A673 (cell line): ENCODE measurements at regions not wholly inside any gene's neighbourhood (a gene's known extent, or its start where the extent isn't known, plus 50 kb on each side); places are given as distances from the start of the nearest gene placed in this dataset.

ENCODE experiments used
- BruUV-seq: library from RNA; stranded (reverse); fragments of 400-500 nt; replicated peaks from 2 replicates; lab custom pipeline; 2021; lab: Mats Ljungman, UMichigan
- CTCF ChIA-PET: fragments of 300-600 bp; sonication (Branson Sonifier 250); formaldehyde crosslinking; loops from one replicate; lab custom pipeline; 2022; ENCODE audit warnings: antibody characterized with exemption; lab: Charles Lee
- POLR2A ChIA-PET: fragments of 300-600 bp; sonication (Branson Sonifier 250); formaldehyde crosslinking; loops from one replicate; lab custom pipeline; 2022; ENCODE audit warnings: antibody characterized with exemption; ENCODE audit not compliant: low non-redundant PET; lab: Charles Lee
- DNase-seq: peaks from one replicate; pipeline ENCODE4 v3.0.0-alpha.2; 2015; ENCODE audit warnings: low spot score
- H3K27ac ChIP-seq: fragments of 200-600 bp; sonication (generic); 2 replicates; pipeline ENCODE4 v1.5.1; 2016; ENCODE audit warnings: mixed run types, low read depth, mild to moderate bottlenecking, mixed read lengths, antibody characterized with exemption, low read length; ENCODE audit not compliant: poor library complexity, severe bottlenecking
- H3K27me3 ChIP-seq: fragments of 200-600 bp; sonication (generic); replicated peaks from 2 replicates; pipeline ENCODE4 v1.6.1; 2017; ENCODE audit warnings: mixed run types, low read depth, mild to moderate bottlenecking, mixed read lengths, antibody characterized with exemption, low read length; ENCODE audit not compliant: insufficient read depth, poor library complexity
- H3K36me3 ChIP-seq: fragments of 200-600 bp; sonication (generic); 2 replicates; pipeline ENCODE4 v1.6.1; 2016; ENCODE audit warnings: mixed run types, mild to moderate bottlenecking, mixed read lengths, antibody characterized with exemption, low read length; ENCODE audit not compliant: insufficient read depth, poor library complexity, severe bottlenecking
- H3K4me1 ChIP-seq: fragments of 200-600 bp; sonication (generic); 2 replicates; pipeline ENCODE4 v1.6.1; 2017; ENCODE audit warnings: mixed run types, mild to moderate bottlenecking, mixed read lengths, antibody characterized with exemption, low read length; ENCODE audit not compliant: insufficient read depth, poor library complexity, severe bottlenecking
- H3K4me3 ChIP-seq: fragments of 200-600 bp; sonication (generic); 2 replicates; pipeline ENCODE4 v1.5.1; 2016; ENCODE audit warnings: low read depth, mixed run types, mild to moderate bottlenecking, mixed read lengths, low read length; ENCODE audit not compliant: poor library complexity, severe bottlenecking
- H3K9me3 ChIP-seq: fragments of 200-600 bp; sonication (generic); 2 replicates; pipeline ENCODE4 v1.6.1; 2016; ENCODE audit warnings: mixed run types, low read depth, mild to moderate bottlenecking, mixed read lengths, antibody characterized with exemption, low read length; ENCODE audit not compliant: poor library complexity, severe bottlenecking
- CTCF ChIP-seq: fragments of 300-800, 200-600 bp; sonication (generic); conservative IDR thresholded peaks from 2 replicates; pipeline ENCODE4 v1.5.1; 2017; ENCODE audit warnings: low read depth, mild to moderate bottlenecking, antibody characterized with exemption, low read length, moderate library complexity, mixed read lengths
- EZH2 ChIP-seq: fragments of 200-600 bp; sonication (generic); IDR thresholded peaks from 2 replicates; pipeline ENCODE4 v1.6.1; 2017; ENCODE audit warnings: borderline replicate concordance, low read depth, mild to moderate bottlenecking, mixed read lengths, antibody characterized with exemption, low read length; ENCODE audit not compliant: poor library complexity, severe bottlenecking
- intact Hi-C: fragments of 100-400 bp; cut with micrococcal nuclease; formaldehyde crosslinking; loops from one replicate; pipeline ENCODE4 v1.10.0; 2022; ENCODE audit not compliant: unreplicated experiment

GRCh38 chr13:109862627-109863026 lies 76.2 kb upstream of the IRS2 start:
- no peaks in the 10 kb centered on the region for H3K4me1 ChIP-seq
- H3K9me3 ChIP-seq = no peaks in the 10 kb centered on the region
- H3K4me3 ChIP-seq = no peak overlapping the region
- no peak overlapping the region for H3K27ac ChIP-seq
- no peak for TF ChIP-seq CTCF
- no peak for TF ChIP-seq EZH2
- POLR2A ChIA-PET = interaction anchor here (1.2 kb wide), 1 partner anchor 81 kb away, joined by 6 read pairs; no protein-coding TSS in a partner anchor
- CTCF ChIA-PET = no interaction called here
- no TSS peak for BruUV-seq
- DNase-seq = peak; percentile 11
- no peaks in the 10 kb centered on the region for H3K36me3 ChIP-seq
- intact Hi-C loops = no loop called here
- peaks cover 20% of the 10 kb centered on the region for H3K27me3 ChIP-seq

- POLR2A ChIA-PET = no interaction called here
- H3K36me3 ChIP-seq = no peaks in the 10 kb centered on the region
- TF ChIP-seq CTCF (no peak), EZH2 (no peak)
- H3K27me3 ChIP-seq = peaks cover 30% of the 10 kb centered on the region
- H3K4me1 ChIP-seq = no peaks in the 10 kb centered on the region
- H3K9me3 ChIP-seq = no peaks in the 10 kb centered on the region
- DNase-seq = no peak
- BruUV-seq = no TSS peak
- CTCF ChIA-PET = no interaction called here
- no peak overlapping the region for H3K27ac ChIP-seq
- no peak overlapping the region for H3K4me3 ChIP-seq
- intact Hi-C loops = no loop called here
Observed at GRCh38 chr13:109859898-109860297, 73.5 kb upstream of the IRS2 start.

- H3K9me3 ChIP-seq = no peaks in the 10 kb centered on the region
- no peak for DNase-seq
- H3K27me3 ChIP-seq = peaks cover 33% of the 10 kb centered on the region
- ChIA-PET CTCF (no interaction called here), POLR2A (no interaction called here)
- H3K4me1 ChIP-seq = no peaks in the 10 kb centered on the region
- intact Hi-C loops = no loop called here
- no peak overlapping the region for H3K4me3 ChIP-seq
- TF ChIP-seq EZH2 = no peak
- no peak for TF ChIP-seq CTCF
- H3K27ac ChIP-seq = no peak overlapping the region
- no TSS peak for BruUV-seq
- H3K36me3 ChIP-seq = no peaks in the 10 kb centered on the region
Observed at GRCh38 chr13:109859216-109859835, 72.9 kb upstream of the IRS2 start.
